Peyer's patch (tissue), 4 donors: ENCODE measurements at regions not wholly inside any gene's neighbourhood (a gene's known extent, or its start where the extent isn't known, plus 50 kb on each side); places are given as distances from the start of the nearest gene placed in this dataset.

Experiments
- DNase-seq, 3 donors: peaks; one replicate each; pipeline ENCODE4 v3.0.0-alpha.2; 2017 to 2019
- H3K27ac ChIP-seq, 4 donors: fragments of 200-600 bp; sonication (generic); one replicate each; pipeline ENCODE4 v1.5.1; 2016 to 2019
- H3K27me3 ChIP-seq, 2 donors: fragments of 200-600 bp; sonication (generic); one replicate each; pipeline ENCODE4 v1.5.1; 2019
- H3K36me3 ChIP-seq, 3 donors: fragments of 200-600 bp; sonication (generic); one replicate each; pipeline ENCODE4 v1.5.1; 2016 to 2019
- H3K4me1 ChIP-seq, 4 donors: fragments of 200-600 bp; sonication (generic); one replicate each; pipeline ENCODE4 v1.5.1; 2016 to 2019
- H3K4me3 ChIP-seq, 4 donors: fragments of 200-600 bp; sonication (generic); 1 replicate in 3 of 4; 2 replicates in 1 of 4; pipeline ENCODE4 v1.5.1; 2016 to 2019; ENCODE audit warnings: mild to moderate bottlenecking in 1 of 4
- H3K9me3 ChIP-seq, 4 donors: fragments of 200-600 bp; sonication (generic); one replicate each; pipeline ENCODE4 v1.5.1; 2016 to 2019; ENCODE audit warnings: mild to moderate bottlenecking in 1 of 4
- POLR2A ChIP-seq, 2 donors: fragments of 450-650 bp; IDR thresholded peaks; one replicate each; pipeline ENCODE4 v1.5.1; 2017; ENCODE audit warnings: antibody characterized with exemption in 2 of 2, mild to moderate bottlenecking in 2 of 2, moderate library complexity in 2 of 2
- TF ChIP-seq, protein P1 (sequence below), 6 experiments: fragments of 450-650 bp in 4 of 6; fragments of 200-600 bp in 2 of 6; sonication (generic) in 1 of 6; IDR thresholded peaks; one replicate each; pipeline ENCODE4 v1.5.1; 2017 to 2019; ENCODE audit warnings: antibody characterized with exemption in 6 of 6, mild to moderate bottlenecking in 3 of 6, moderate library complexity in 1 of 6

DNA sequence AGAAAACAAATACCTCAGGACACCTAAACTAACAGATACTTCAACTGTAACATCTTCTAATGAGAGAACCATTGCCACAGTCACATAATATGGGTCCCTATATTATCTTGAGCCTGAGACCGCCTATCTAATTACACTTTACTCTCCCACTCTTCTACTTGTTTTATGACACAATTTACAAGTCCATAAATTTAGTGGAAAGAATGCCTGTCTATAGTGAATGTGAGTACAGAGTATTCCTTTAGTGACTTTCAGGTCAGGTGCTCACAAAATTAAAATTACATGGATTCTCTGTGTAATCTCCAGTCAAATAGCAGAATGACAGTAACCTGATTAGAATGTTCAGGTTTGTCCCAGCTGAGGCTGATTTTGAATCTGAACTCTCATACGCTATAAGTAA lies 624.1 kb downstream of the PKHD1 start:
- no peak overlapping the region for H3K4me3 ChIP-seq
- no peaks in the 10 kb centered on the region for H3K27me3 ChIP-seq
- H3K27ac ChIP-seq: no peak overlapping the region
- H3K36me3 ChIP-seq: no peaks in the 10 kb centered on the region
- no peaks in the 10 kb centered on the region for H3K9me3 ChIP-seq
- no peak for DNase-seq
- H3K4me1 ChIP-seq: no peaks in the 10 kb centered on the region
- TF ChIP-seq, protein P1, sequence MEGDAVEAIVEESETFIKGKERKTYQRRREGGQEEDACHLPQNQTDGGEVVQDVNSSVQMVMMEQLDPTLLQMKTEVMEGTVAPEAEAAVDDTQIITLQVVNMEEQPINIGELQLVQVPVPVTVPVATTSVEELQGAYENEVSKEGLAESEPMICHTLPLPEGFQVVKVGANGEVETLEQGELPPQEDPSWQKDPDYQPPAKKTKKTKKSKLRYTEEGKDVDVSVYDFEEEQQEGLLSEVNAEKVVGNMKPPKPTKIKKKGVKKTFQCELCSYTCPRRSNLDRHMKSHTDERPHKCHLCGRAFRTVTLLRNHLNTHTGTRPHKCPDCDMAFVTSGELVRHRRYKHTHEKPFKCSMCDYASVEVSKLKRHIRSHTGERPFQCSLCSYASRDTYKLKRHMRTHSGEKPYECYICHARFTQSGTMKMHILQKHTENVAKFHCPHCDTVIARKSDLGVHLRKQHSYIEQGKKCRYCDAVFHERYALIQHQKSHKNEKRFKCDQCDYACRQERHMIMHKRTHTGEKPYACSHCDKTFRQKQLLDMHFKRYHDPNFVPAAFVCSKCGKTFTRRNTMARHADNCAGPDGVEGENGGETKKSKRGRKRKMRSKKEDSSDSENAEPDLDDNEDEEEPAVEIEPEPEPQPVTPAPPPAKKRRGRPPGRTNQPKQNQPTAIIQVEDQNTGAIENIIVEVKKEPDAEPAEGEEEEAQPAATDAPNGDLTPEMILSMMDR (IDR thresholded peaks at IDR 0.05): no peak
- no peak for TF ChIP-seq POLR2A (IDR thresholded peaks at IDR 0.05)

DNA sequence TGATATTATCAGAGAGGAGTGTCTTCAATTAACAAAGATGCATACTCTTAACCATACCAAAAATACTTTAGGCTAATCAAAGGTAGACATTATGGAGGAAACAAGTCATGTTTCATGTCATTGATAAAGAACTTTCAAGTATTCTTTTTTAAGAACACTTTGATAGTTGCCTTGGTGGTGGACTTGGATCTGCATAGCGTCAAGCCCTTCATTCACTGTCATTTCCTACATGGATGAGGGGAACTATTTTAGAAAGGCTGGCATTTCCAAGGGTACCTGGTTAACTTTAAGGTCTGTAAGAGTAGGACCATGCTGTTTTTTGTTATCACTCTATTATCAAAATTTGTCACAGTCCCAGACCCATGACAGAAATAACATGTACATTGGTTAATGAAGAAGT lies 622.5 kb downstream of the PKHD1 start:
- Histone ChIP-seq H3K4me3 (no peak overlapping the region), H3K36me3 (no peaks in the 10 kb centered on the region), H3K27ac (no peak overlapping the region), H3K9me3 (no peaks in the 10 kb centered on the region), H3K27me3 (no peaks in the 10 kb centered on the region), H3K4me1 (no peaks in the 10 kb centered on the region)
- no peak for DNase-seq
- no peak for TF ChIP-seq POLR2A (IDR thresholded peaks at IDR 0.05)
- TF ChIP-seq, protein P1 (IDR thresholded peaks at IDR 0.05): no peak

DNA sequence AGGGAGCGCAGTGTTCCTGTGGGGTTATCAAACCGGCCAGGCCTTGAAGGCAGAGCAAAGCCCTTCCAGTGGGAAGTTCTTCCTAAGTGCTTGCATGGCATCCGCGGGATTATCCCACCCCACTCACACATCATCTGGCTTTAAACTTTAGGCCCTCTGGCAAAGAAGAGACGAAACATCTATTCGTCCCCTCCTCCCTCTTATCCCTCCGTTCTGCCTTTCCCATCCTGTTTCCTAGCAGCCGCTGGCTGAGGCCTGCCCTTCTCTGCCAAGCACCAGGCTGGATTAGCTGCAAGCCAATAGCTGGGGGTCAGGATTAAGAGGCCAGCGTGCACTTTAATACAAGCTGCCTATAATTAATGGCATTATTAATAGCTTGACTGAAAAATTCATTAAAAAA lies 621.0 kb downstream of the PKHD1 start:
- Histone ChIP-seq H3K4me1 (no peaks in the 10 kb centered on the region), H3K27me3 (no peaks in the 10 kb centered on the region), H3K9me3 (no peaks in the 10 kb centered on the region), H3K36me3 (no peaks in the 10 kb centered on the region), H3K4me3 (no peak overlapping the region), H3K27ac (no peak overlapping the region)
- DNase-seq: no peak
- TF ChIP-seq, protein P1 (IDR thresholded peaks at IDR 0.05): no peak
- TF ChIP-seq POLR2A (IDR thresholded peaks at IDR 0.05): no peak

GRCh38 chr6:51467231-51467952 lies 620.0 kb downstream of the PKHD1 start:
- H3K27me3 ChIP-seq: no peaks in the 10 kb centered on the region
- no peaks in the 10 kb centered on the region for H3K9me3 ChIP-seq
- no peaks in the 10 kb centered on the region for H3K4me1 ChIP-seq
- no peak for DNase-seq
- H3K27ac ChIP-seq: no peak overlapping the region
- H3K36me3 ChIP-seq: no peaks in the 10 kb centered on the region
- no peak overlapping the region for H3K4me3 ChIP-seq
- TF ChIP-seq POLR2A (IDR thresholded peaks at IDR 0.05): no peak
- TF ChIP-seq, protein P1 (IDR thresholded peaks at IDR 0.05): no peak

DNA sequence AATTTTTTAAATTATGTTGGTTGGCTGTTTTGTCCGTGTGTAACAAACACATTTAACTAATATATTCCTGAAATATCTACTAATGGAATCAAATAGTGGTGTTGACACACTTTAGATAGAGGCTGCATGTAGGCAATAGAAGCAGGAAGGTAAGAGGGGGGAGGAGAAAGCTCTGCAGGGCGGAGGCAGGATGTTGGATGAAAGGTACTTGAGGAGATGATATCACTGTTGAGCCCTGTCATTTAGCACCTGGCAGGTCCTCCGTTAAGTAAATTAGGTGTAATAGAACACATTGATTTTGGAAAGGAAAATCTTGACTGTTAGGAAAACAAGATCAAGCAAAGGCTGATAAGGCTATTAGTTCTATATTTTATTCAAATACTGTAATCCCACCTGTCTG lies 618.7 kb downstream of the PKHD1 start:
- no peaks in the 10 kb centered on the region for H3K36me3 ChIP-seq
- no peaks in the 10 kb centered on the region for H3K4me1 ChIP-seq
- H3K27me3 ChIP-seq: no peaks in the 10 kb centered on the region
- DNase-seq: no peak
- H3K27ac ChIP-seq: no peak overlapping the region
- H3K4me3 ChIP-seq: no peak overlapping the region
- TF ChIP-seq POLR2A (IDR thresholded peaks at IDR 0.05): no peak
- TF ChIP-seq, protein P1 (IDR thresholded peaks at IDR 0.05): no peak
- H3K9me3 ChIP-seq: no peaks in the 10 kb centered on the region
